ENCODE measurements at regions not wholly inside any gene's neighbourhood (a gene's known extent, or its start where the extent isn't known, plus 50 kb on each side); places are given as distances from the start of the nearest gene placed in this dataset.

DNA sequence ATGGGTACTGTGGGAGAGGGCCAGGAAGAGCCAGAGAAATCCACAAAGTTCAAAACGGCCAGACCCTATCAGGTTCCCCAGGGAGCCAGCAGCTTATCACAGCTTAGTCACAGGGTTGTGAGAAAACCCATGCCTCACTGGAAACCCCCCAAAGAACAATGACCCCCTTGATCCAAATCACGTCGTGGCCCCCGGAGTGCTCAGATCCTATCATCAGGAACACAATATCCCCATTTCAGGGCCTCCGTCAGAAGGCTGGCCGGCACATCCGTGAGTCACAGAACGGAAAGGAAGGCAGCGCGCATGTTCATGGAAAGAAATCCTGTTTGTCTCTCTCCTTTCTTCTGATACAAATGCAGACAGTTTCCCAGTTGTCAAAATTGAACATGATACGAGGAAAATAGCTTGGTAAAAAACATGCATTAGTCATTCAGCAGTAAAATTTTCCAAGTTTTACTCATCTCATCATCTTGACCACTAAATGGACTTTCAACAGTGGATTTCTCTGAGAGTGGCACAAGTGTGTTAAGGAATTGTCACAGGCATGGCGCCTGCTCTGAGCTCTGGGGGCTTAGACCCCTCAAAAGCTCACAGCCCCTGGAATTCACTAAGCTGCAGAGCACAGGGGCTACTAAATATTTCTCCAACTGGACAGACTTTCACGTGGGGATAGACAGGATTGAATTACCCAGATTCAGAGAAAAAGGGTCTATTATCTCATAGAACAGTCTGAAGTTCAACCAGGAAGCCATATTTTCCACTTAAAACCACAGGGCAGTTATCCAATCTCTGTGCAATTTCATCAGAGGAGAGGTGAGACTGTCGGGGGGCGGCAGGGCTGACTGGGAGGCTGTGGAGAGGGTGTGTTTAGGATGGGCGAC is 124.8 kb downstream of the RIPK4 start:
- TF ChIP-seq, protein P1, sequence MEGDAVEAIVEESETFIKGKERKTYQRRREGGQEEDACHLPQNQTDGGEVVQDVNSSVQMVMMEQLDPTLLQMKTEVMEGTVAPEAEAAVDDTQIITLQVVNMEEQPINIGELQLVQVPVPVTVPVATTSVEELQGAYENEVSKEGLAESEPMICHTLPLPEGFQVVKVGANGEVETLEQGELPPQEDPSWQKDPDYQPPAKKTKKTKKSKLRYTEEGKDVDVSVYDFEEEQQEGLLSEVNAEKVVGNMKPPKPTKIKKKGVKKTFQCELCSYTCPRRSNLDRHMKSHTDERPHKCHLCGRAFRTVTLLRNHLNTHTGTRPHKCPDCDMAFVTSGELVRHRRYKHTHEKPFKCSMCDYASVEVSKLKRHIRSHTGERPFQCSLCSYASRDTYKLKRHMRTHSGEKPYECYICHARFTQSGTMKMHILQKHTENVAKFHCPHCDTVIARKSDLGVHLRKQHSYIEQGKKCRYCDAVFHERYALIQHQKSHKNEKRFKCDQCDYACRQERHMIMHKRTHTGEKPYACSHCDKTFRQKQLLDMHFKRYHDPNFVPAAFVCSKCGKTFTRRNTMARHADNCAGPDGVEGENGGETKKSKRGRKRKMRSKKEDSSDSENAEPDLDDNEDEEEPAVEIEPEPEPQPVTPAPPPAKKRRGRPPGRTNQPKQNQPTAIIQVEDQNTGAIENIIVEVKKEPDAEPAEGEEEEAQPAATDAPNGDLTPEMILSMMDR (IDR thresholded peaks at IDR 0.05; ENCODE audit: insufficient read depth, low read length) = no peak
- TF ChIP-seq, protein P2, sequence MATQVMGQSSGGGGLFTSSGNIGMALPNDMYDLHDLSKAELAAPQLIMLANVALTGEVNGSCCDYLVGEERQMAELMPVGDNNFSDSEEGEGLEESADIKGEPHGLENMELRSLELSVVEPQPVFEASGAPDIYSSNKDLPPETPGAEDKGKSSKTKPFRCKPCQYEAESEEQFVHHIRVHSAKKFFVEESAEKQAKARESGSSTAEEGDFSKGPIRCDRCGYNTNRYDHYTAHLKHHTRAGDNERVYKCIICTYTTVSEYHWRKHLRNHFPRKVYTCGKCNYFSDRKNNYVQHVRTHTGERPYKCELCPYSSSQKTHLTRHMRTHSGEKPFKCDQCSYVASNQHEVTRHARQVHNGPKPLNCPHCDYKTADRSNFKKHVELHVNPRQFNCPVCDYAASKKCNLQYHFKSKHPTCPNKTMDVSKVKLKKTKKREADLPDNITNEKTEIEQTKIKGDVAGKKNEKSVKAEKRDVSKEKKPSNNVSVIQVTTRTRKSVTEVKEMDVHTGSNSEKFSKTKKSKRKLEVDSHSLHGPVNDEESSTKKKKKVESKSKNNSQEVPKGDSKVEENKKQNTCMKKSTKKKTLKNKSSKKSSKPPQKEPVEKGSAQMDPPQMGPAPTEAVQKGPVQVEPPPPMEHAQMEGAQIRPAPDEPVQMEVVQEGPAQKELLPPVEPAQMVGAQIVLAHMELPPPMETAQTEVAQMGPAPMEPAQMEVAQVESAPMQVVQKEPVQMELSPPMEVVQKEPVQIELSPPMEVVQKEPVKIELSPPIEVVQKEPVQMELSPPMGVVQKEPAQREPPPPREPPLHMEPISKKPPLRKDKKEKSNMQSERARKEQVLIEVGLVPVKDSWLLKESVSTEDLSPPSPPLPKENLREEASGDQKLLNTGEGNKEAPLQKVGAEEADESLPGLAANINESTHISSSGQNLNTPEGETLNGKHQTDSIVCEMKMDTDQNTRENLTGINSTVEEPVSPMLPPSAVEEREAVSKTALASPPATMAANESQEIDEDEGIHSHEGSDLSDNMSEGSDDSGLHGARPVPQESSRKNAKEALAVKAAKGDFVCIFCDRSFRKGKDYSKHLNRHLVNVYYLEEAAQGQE (IDR thresholded peaks at IDR 0.05; ENCODE audit: insufficient replicate concordance, low read depth) = no peak
- TF ChIP-seq POLR2AphosphoS5 (IDR thresholded peaks at IDR 0.05; ENCODE audit: low read depth) = no peak
- TF ChIP-seq GABPA (IDR thresholded peaks at IDR 0.05; ENCODE audit: low read depth) = no peak
- no peak for TF ChIP-seq SPI1 (IDR thresholded peaks at IDR 0.05; ENCODE audit: borderline replicate concordance, low read depth)
